Mesodermal cell (in vitro differentiated cells): ENCODE measurements at regions not wholly inside any gene's neighbourhood (a gene's known extent, or its start where the extent isn't known, plus 50 kb on each side); places are given as distances from the start of the nearest gene placed in this dataset.

Source experiments
- H3K27ac ChIP-seq: 2 replicates; pipeline ENCODE4 v1.7.0; 2013; ENCODE audit warnings: mild to moderate bottlenecking, low read depth, low read length, moderate library complexity; ENCODE audit not compliant: severe bottlenecking
- H3K36me3 ChIP-seq: 2 replicates; pipeline ENCODE4 v1.7.1; 2013; ENCODE audit warnings: mild to moderate bottlenecking, low read length, moderate library complexity; ENCODE audit not compliant: control insufficient read depth, insufficient read depth
- H3K4me1 ChIP-seq: one replicate; pipeline ENCODE4 v1.7.1; 2013; ENCODE audit warnings: mild to moderate bottlenecking, low read length; ENCODE audit not compliant: insufficient read depth, control insufficient read depth, poor library complexity, severe bottlenecking
- H3K4me3 ChIP-seq: 2 replicates; pipeline ENCODE4 v1.7.0; 2013; ENCODE audit warnings: low read length, control low read depth, mild to moderate bottlenecking; ENCODE audit not compliant: insufficient read depth, poor library complexity, severe bottlenecking; ENCODE audit errors: extremely low read depth
- H3K9me3 ChIP-seq: 2 replicates; pipeline ENCODE4 v1.7.1; 2013; ENCODE audit warnings: mild to moderate bottlenecking, low read length, moderate library complexity; ENCODE audit not compliant: control insufficient read depth
- WGBS, 2 experiments: methylation state at CpG; one replicate each; pipeline ENCODE4 v1.1.5; 2013; ENCODE audit warnings: missing lambda C conversion rate in 2 of 2; ENCODE audit not compliant: insufficient coverage in 2 of 2; 5-methylcytosine and 5-hydroxymethylcytosine counted together

GRCh38 chr2:106977717-106978116 is 91.8 kb upstream of the ST6GAL2 start:
- H3K27ac ChIP-seq = no peak overlapping the region
- H3K9me3 ChIP-seq = no peaks in the 10 kb centered on the region
- 94 to 95% methylated on average over 2 of the region's 3 CpGs for WGBS, 2 experiments
- no peaks in the 10 kb centered on the region for H3K36me3 ChIP-seq
- H3K4me1 ChIP-seq = no peaks in the 10 kb centered on the region
- H3K4me3 ChIP-seq = no peak overlapping the region

GRCh38 chr2:106978647-106979046 is 92.7 kb upstream of the ST6GAL2 start:
- H3K9me3 ChIP-seq = no peaks in the 10 kb centered on the region
- WGBS, 2 experiments = 95 to 96% methylated on average over 11 to 13 of the region's 13 CpGs
- no peak overlapping the region for H3K27ac ChIP-seq
- no peak overlapping the region for H3K4me3 ChIP-seq
- no peaks in the 10 kb centered on the region for H3K36me3 ChIP-seq
- no peaks in the 10 kb centered on the region for H3K4me1 ChIP-seq

- no CpG with 5 or more reads among the region's 1 CpG for WGBS, 2 experiments
- H3K27ac ChIP-seq = no peak overlapping the region
- H3K9me3 ChIP-seq = no peaks in the 10 kb centered on the region
- no peak overlapping the region for H3K4me3 ChIP-seq
- no peaks in the 10 kb centered on the region for H3K4me1 ChIP-seq
- no peaks in the 10 kb centered on the region for H3K36me3 ChIP-seq
These were observed 95.5 kb upstream of the ST6GAL2 start for GRCh38 chr2:106981491-106981890.

- Histone ChIP-seq H3K4me3 (no peak overlapping the region), H3K4me1 (no peaks in the 10 kb centered on the region), H3K9me3 (no peaks in the 10 kb centered on the region), H3K27ac (no peak overlapping the region), H3K36me3 (no peaks in the 10 kb centered on the region)
- WGBS, 2 experiments = no CpG with 5 or more reads among the region's 1 CpG
These were observed 96.4 kb upstream of the ST6GAL2 start for GRCh38 chr2:106982350-106982749.

GRCh38 chr2:106983305-106983704 is 97.3 kb upstream of the ST6GAL2 start:
- 72 to 85% methylated on average over 2 of the region's 4 CpGs for WGBS, 2 experiments
- Histone ChIP-seq H3K36me3 (no peaks in the 10 kb centered on the region), H3K4me3 (no peak overlapping the region), H3K4me1 (no peaks in the 10 kb centered on the region), H3K9me3 (no peaks in the 10 kb centered on the region), H3K27ac (no peak overlapping the region)

- no peaks in the 10 kb centered on the region for H3K4me1 ChIP-seq
- H3K36me3 ChIP-seq = no peaks in the 10 kb centered on the region
- no peak overlapping the region for H3K4me3 ChIP-seq
- no peaks in the 10 kb centered on the region for H3K9me3 ChIP-seq
- H3K27ac ChIP-seq = no peak overlapping the region
- WGBS, 2 experiments = no CpG with 5 or more reads among the region's 1 CpG
These were observed 102.4 kb upstream of the ST6GAL2 start for GRCh38 chr2:106988361-106988760.

GRCh38 chr2:106990297-106990696 is 104.3 kb upstream of the ST6GAL2 start:
- WGBS, 2 experiments = 89 to 94% methylated on average over 2 to 3 of the region's 3 CpGs
- H3K4me1 ChIP-seq = no peaks in the 10 kb centered on the region
- no peak overlapping the region for H3K27ac ChIP-seq
- H3K9me3 ChIP-seq = no peaks in the 10 kb centered on the region
- H3K4me3 ChIP-seq = no peak overlapping the region
- no peaks in the 10 kb centered on the region for H3K36me3 ChIP-seq

- Histone ChIP-seq H3K4me3 (no peak overlapping the region), H3K36me3 (no peaks in the 10 kb centered on the region), H3K27ac (no peak overlapping the region), H3K9me3 (no peaks in the 10 kb centered on the region), H3K4me1 (no peaks in the 10 kb centered on the region)
- 88 to 100% methylated on average over 1 of the region's 2 CpGs for WGBS, 2 experiments
These were observed 105.9 kb upstream of the ST6GAL2 start for GRCh38 chr2:106991866-106992265.

- H3K27ac ChIP-seq = no peak overlapping the region
- no peaks in the 10 kb centered on the region for H3K4me1 ChIP-seq
- H3K4me3 ChIP-seq = no peak overlapping the region
- no peaks in the 10 kb centered on the region for H3K9me3 ChIP-seq
- 83 to 87% methylated on average over 2 to 5 of the region's 7 CpGs for WGBS, 2 experiments
- H3K36me3 ChIP-seq = no peaks in the 10 kb centered on the region
These were observed 109.6 kb upstream of the ST6GAL2 start for GRCh38 chr2:106995556-106995955.

- Histone ChIP-seq H3K4me1 (no peaks in the 10 kb centered on the region), H3K36me3 (no peaks in the 10 kb centered on the region), H3K27ac (no peak overlapping the region), H3K9me3 (no peaks in the 10 kb centered on the region), H3K4me3 (no peak overlapping the region)
- WGBS, 2 experiments = 85 to 91% methylated on average over 9 of the region's 11 CpGs
These were observed 110.3 kb upstream of the ST6GAL2 start for GRCh38 chr2:106996171-106996769.

- H3K9me3 ChIP-seq = no peaks in the 10 kb centered on the region
- H3K27ac ChIP-seq = no peak overlapping the region
- no peaks in the 10 kb centered on the region for H3K4me1 ChIP-seq
- 100% methylated on average over 1 of the region's 3 CpGs for WGBS, 2 experiments
- H3K36me3 ChIP-seq = no peaks in the 10 kb centered on the region
- H3K4me3 ChIP-seq = no peak overlapping the region
These were observed 111.2 kb upstream of the ST6GAL2 start for GRCh38 chr2:106997204-106997603.
